Smooth muscle cell (in vitro differentiated cells): ENCODE measurements at regions not wholly inside any gene's neighbourhood (a gene's known extent, or its start where the extent isn't known, plus 50 kb on each side); places are given as distances from the start of the nearest gene placed in this dataset.
"Not testable (repeated sequence)": the region's sequence is repeated elsewhere in the genome, so short reads cannot be mapped to it uniquely, and the experiment has no call there.

Experiments
- DNase-seq: peaks from one replicate; lab custom pipeline; 2025; ENCODE audit not compliant: unreplicated experiment; lab: John Stamatoyannopoulos, UW
- H2AFZ ChIP-seq: fragments of 200-600 bp; sonication (generic); 2 replicates; pipeline ENCODE4 v1.6.0; 2016; ENCODE audit warnings: antibody characterized with exemption, low read depth, mild to moderate bottlenecking
- H3F3A ChIP-seq: fragments of 200-600 bp; sonication (generic); 2 replicates; pipeline ENCODE4 v1.6.0; 2017; ENCODE audit warnings: antibody characterized with exemption, low read depth
- H3K27ac ChIP-seq: fragments of 200-600 bp; sonication (generic); 2 replicates; pipeline ENCODE4 v1.5.1; 2016; ENCODE audit warnings: low read depth, mild to moderate bottlenecking
- H3K27me3 ChIP-seq: fragments of 200-600 bp; sonication (generic); 2 replicates; pipeline ENCODE4 v1.6.1; 2016; ENCODE audit warnings: low read depth, mild to moderate bottlenecking
- H3K36me3 ChIP-seq: fragments of 200-600 bp; sonication (generic); 2 replicates; pipeline ENCODE4 v1.5.1; 2016; ENCODE audit warnings: low read depth
- H3K4me1 ChIP-seq: fragments of 200-600 bp; sonication (generic); 2 replicates; pipeline ENCODE4 v1.5.1; 2016; ENCODE audit warnings: low read depth
- H3K4me2 ChIP-seq: fragments of 200-600 bp; sonication (generic); 2 replicates; pipeline ENCODE4 v1.6.0; 2016; ENCODE audit warnings: mild to moderate bottlenecking
- H3K4me3 ChIP-seq: fragments of 200-600 bp; sonication (generic); 2 replicates; pipeline ENCODE4 v1.5.1; 2016; ENCODE audit warnings: mild to moderate bottlenecking
- H3K79me2 ChIP-seq: fragments of 200-600 bp; sonication (generic); 2 replicates; pipeline ENCODE4 v1.6.0; 2016; ENCODE audit warnings: low read depth, mild to moderate bottlenecking
- H3K9ac ChIP-seq: fragments of 200-600 bp; sonication (generic); 2 replicates; pipeline ENCODE4 v1.6.0; 2016; ENCODE audit warnings: low read depth
- H3K9me3 ChIP-seq: fragments of 200-600 bp; sonication (generic); replicated peaks from 2 replicates; pipeline ENCODE4 v1.5.1; 2016; ENCODE audit warnings: low read depth
- H4K20me1 ChIP-seq: fragments of 200-600 bp; sonication (generic); 2 replicates; pipeline ENCODE4 v1.6.0; 2016; ENCODE audit warnings: low read depth
- CTCF ChIP-seq: fragments of 200-600 bp; sonication (generic); IDR thresholded peaks from 2 replicates; pipeline ENCODE4 v1.5.1; 2017; ENCODE audit warnings: borderline replicate concordance, mild to moderate bottlenecking, antibody characterized with exemption; ENCODE audit not compliant: insufficient read depth, poor library complexity, severe bottlenecking
- WGBS: methylation state at CpG from one replicate; pipeline ENCODE4 v1.1.7; 2016; ENCODE audit warnings: low lambda C conversion rate; 5-methylcytosine and 5-hydroxymethylcytosine counted together

- Histone ChIP-seq H3K4me1 (no peaks in the 10 kb centered on the region), H3K27ac (peak overlapping the region; percentile 53), H3K4me3 (no peak overlapping the region), H2AFZ (no peak overlapping the region), H3K27me3 (no peaks in the 10 kb centered on the region), H3K36me3 (no peaks in the 10 kb centered on the region), H4K20me1 (no peaks in the 10 kb centered on the region), H3K79me2 (no peaks in the 10 kb centered on the region), H3K9me3 (no peaks in the 10 kb centered on the region), H3K4me2 (peak overlapping the region; percentile 55), H3F3A (no peaks in the 10 kb centered on the region), H3K9ac (no peak overlapping the region)
- no peak for DNase-seq
- 23% methylated on average over 2 of the region's 2 CpGs for WGBS
- TF ChIP-seq CTCF, result no peak
These were observed 200.9 kb downstream of the EDN1 start for GRCh38 chr6:12490904-12491571.

GRCh38 chr6:12492929-12493328 is 202.8 kb downstream of the EDN1 start:
- not testable (repeated sequence) for H3K9ac ChIP-seq, H2AFZ ChIP-seq, H3K4me1 ChIP-seq, H3K4me3 ChIP-seq, H3K36me3 ChIP-seq, DNase-seq, H3K79me2 ChIP-seq, H4K20me1 ChIP-seq, H3K27me3 ChIP-seq, H3K9me3 ChIP-seq, H3F3A ChIP-seq, H3K4me2 ChIP-seq, H3K27ac ChIP-seq
- WGBS, result 99% methylated on average over 4 of the region's 4 CpGs

- TF ChIP-seq CTCF, result no peak
- H3K79me2 ChIP-seq, result no peaks in the 10 kb centered on the region
- no peak overlapping the region for H2AFZ ChIP-seq
- H3K27me3 ChIP-seq, result no peaks in the 10 kb centered on the region
- H3K4me1 ChIP-seq, result no peaks in the 10 kb centered on the region
- H3K9ac ChIP-seq, result no peak overlapping the region
- WGBS, result 100% methylated on average over 4 of the region's 4 CpGs
- H4K20me1 ChIP-seq, result no peaks in the 10 kb centered on the region
- H3K9me3 ChIP-seq, result no peaks in the 10 kb centered on the region
- H3K4me2 ChIP-seq, result no peak overlapping the region
- H3K27ac ChIP-seq, result no peak overlapping the region
- no peaks in the 10 kb centered on the region for H3F3A ChIP-seq
- H3K4me3 ChIP-seq, result no peak overlapping the region
- H3K36me3 ChIP-seq, result no peaks in the 10 kb centered on the region
- DNase-seq, result no peak
These were observed 203.3 kb downstream of the EDN1 start for GRCh38 chr6:12493446-12493845.

- Histone ChIP-seq H3K9ac (no peak overlapping the region), H4K20me1 (no peaks in the 10 kb centered on the region), H3K4me1 (no peaks in the 10 kb centered on the region), H3K9me3 (no peaks in the 10 kb centered on the region), H3K4me2 (no peak overlapping the region), H3K4me3 (no peak overlapping the region), H2AFZ (no peak overlapping the region), H3K27me3 (no peaks in the 10 kb centered on the region), H3F3A (no peaks in the 10 kb centered on the region), H3K36me3 (no peaks in the 10 kb centered on the region), H3K79me2 (no peaks in the 10 kb centered on the region), H3K27ac (no peak overlapping the region)
- 96% methylated on average over 7 of the region's 7 CpGs for WGBS
- no peak for TF ChIP-seq CTCF
- DNase-seq, result no peak
These were observed 204.0 kb downstream of the EDN1 start for GRCh38 chr6:12494161-12494560.
